HG03097 (cell line): ENCODE measurements at regions not wholly inside any gene's neighbourhood (a gene's known extent, or its start where the extent isn't known, plus 50 kb on each side); places are given as distances from the start of the nearest gene placed in this dataset.

Experiments used
- ATAC-seq: cut with Tn5 transposase; IDR thresholded peaks from one replicate; pipeline ENCODE4 v1.9.1; 2021; ENCODE audit not compliant: unreplicated experiment, low FRiP score

- ATAC-seq = no peak
Measured at GRCh38 chr15:53462651-53463050, 296.8 kb downstream of the WDR72 start.

DNA sequence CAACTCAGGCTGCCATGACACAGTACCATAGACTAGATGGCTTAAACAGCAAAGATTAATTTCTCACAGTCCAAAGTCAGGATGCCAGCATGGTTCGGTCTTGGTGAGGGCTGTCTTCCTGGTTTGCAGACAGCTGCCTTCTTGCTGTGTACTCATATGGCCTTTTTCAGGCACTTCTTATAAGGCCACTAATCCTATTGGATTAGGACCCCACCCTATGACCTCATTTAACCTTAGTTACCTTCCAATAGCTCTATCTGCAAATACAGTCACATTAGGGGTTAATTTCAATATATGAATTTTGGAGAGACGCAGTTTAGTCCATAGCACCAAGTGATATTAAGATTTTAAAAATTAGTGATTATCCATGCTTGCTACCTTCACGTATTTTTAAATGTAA, 297.8 kb downstream of the WDR72 start:
- no peak for ATAC-seq

- no peak for ATAC-seq
Measured at GRCh38 chr15:53458736-53459135, 300.7 kb downstream of the WDR72 start.

DNA sequence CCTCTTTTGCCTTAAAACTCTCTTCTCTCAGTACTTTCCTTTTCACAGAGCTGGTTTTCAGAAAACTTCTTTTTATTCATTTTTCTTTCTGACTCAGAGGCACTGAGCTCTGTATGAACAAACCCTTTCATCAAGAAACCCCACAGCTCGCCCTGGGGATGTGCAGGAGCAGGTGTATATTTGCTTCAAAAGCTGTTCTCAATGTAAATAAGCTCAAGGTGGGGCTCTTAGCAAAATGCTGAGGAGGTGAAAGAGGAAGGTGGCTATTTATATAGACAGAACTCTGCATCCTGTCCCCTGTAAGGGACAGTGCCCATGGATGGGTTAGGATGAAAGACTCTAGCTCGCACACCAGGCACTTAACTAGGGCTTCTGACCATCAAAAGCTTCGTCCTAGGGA, 302.0 kb downstream of the WDR72 start:
- ATAC-seq = no peak

- no peak for ATAC-seq
Measured at GRCh38 chr15:53454843-53455721, 304.4 kb downstream of the WDR72 start.

DNA sequence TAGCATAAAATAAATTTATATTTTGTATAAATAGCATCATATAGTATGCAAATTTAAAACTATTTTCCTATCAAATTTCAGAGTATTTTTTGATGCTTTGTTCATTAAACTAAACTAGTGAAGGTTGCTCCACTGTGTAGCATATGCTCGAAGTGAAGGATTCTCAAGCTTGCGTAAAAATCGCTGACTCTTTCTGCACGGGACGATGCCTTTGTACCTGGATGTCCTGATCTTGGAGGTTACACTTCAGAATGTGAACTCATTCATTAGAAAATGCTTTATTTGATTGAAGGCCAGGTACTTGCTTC, 305.0 kb downstream of the WDR72 start:
- no peak for ATAC-seq

- no peak for ATAC-seq
Measured at GRCh38 chr15:53453253-53454105, 306.0 kb downstream of the WDR72 start.

- no peak for ATAC-seq
Measured at GRCh38 chr15:53448232-53449015, 311.0 kb downstream of the WDR72 start.

DNA sequence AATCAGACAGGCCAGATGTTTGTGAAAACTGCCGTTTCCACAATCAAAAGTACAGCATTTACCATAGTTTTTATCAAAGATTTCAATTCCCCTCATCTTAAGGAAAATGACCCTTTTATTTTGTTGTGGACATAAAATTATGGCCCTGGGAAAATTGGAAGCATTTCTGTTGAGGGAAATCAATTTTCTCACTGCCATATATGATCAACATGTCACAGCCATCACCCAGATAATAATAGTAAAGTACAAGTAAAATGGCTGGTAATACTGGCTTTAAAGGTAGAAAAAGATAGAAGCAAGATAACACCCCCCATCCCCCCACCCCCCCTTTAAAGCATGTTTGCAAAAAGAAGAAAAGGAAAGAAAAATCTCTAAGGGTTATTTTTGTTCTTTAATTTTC, 311.7 kb downstream of the WDR72 start:
- ATAC-seq = no peak

GRCh38 chr15:53447053-53447574, 312.3 kb downstream of the WDR72 start:
- no peak for ATAC-seq

DNA sequence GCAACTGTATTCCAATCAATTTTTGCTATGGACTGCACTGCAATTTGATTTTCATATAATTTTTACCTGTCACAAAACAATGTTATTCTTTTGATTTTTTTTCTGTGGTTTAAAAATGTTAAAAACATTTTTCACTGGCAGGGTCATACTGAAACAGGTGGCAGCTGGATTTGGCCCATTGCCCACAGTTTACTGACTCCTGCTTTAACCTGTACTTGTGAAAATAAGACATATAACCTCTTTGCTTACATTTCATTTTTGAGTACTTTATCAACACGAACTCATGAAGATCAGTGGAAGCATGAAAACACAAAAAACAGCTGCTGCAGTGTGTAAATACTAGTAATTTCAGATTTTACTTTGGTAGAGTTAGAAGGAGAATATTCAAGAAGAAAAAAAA, 313.1 kb downstream of the WDR72 start:
- no peak for ATAC-seq

GRCh38 chr15:53445531-53445930, 313.9 kb downstream of the WDR72 start:
- ATAC-seq = no peak

DNA sequence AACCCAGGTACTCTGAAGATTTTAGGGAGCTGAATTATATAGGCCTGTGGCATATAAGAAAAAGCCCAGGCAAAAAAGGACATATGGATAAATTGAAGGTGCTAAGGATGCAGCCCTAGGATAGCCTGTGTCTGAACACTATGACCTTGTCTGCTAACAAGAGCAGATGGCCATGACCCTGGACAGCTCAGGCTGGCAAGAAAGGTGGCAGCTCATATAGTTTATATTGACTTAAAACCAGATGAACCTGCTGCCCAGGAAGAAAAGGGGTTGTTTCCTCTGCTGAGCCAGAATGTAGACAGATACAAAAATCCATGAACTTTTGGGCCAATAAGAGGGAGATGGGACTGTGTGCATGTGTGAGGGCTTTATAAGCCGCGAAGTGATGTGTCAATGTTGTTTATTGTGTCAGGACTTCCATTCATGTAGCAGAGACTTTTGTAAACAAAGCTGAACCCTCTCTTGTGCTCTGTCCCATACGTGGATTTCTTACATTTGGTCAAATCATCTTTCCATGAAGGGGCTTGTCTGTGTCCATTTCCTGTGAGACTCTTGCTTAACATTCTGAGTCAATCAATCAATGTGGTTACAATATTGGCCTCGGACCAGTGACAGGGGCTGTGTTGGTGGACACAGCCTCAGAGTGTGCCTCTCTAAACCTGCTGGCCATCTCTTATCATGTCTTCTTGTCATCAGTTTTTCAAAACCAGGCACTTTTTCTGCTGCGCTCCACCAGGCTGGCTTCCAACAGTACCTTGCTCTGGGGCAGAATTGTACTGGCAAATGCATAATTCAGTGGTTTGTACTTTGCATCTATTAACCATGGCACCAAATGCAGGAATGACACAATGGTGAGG, 321.2 kb downstream of the WDR72 start:
- ATAC-seq = no peak

- ATAC-seq = no peak
Measured at GRCh38 chr15:53437366-53437765, 322.1 kb downstream of the WDR72 start.

GRCh38 chr15:53434174-53434678, 325.2 kb downstream of the WDR72 start:
- ATAC-seq = no peak

DNA sequence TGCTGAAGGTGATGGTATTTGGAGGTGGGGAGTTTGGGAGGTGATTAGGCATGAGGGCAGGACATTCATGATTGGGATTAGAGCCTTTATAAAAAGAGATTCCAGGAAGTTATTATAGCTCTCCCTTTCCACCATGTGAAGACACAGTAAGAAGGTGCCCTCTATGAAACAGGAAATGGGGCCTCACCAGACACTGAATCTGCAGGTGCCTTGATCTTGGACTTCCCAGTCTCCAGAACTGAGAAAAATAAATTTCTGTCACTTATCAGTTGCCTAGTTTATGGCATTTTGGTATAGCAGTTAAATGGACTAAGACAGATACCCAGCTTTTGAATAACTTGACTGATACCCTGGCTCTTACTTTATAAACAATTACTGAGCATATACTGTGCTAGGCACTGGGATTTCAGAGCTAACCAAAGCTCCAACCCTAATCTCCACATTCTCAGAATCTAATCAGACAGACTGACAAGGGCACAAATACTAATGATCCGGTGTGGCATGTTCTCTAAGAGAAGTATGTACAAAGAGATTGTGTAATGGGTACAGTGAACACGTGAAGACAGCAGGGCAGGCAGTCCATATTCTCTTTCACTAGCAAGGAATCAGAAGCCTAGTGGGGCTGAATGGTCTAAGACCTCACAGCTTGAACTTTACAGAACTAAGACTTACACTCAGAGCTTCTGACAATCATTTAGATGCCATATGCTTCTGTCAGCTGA, 343.1 kb downstream of the WDR72 start:
- no peak for ATAC-seq

- no peak for ATAC-seq
Measured at GRCh38 chr15:53414167-53414566, 345.3 kb downstream of the WDR72 start.

GRCh38 chr15:53412542-53412941, 346.9 kb downstream of the WDR72 start:
- no peak for ATAC-seq

DNA sequence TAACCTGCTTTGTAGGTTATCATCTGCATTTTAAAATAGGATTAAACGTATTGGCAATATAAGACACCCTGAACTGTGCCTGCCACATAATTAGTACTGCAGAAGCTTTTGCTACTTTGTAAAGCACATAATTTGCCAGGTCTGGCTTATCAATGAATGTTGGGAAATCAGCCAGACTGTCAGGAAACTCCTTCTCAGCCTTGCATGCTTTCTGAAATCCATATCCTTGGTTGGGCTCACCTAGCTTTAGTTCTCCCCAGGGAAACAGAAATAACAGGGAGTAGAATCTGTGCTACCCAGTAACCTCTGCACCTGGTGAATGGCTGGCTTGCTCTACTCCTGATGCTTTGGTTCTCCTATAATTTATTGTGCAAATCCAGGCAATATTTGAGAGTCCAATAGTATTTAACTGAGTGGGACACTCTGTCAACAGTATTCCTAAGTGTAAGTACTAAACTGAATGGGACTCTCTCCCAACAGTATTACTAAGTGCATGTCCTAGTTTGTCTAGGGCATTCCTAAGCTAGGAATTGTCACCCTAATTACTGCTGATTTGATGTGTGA, 354.5 kb downstream of the WDR72 start:
- ATAC-seq = no peak
